A673 (cell line): ENCODE measurements at regions not wholly inside any gene's neighbourhood (a gene's known extent, or its start where the extent isn't known, plus 50 kb on each side); places are given as distances from the start of the nearest gene placed in this dataset.
A peak's percentile ranks its signal among the peaks of the same experiment; 100 is the strongest.
"Not testable (repeated sequence)": the region's sequence is repeated elsewhere in the genome, so short reads cannot be mapped to it uniquely, and the experiment has no call there.

Source experiments
- BruUV-seq: library from RNA; stranded (reverse); fragments of 400-500 nt; replicated peaks from 2 replicates; lab custom pipeline; 2021; lab: Mats Ljungman, UMichigan
- CTCF ChIA-PET: fragments of 300-600 bp; sonication (Branson Sonifier 250); formaldehyde crosslinking; loops from one replicate; lab custom pipeline; 2022; ENCODE audit warnings: antibody characterized with exemption; lab: Charles Lee
- POLR2A ChIA-PET: fragments of 300-600 bp; sonication (Branson Sonifier 250); formaldehyde crosslinking; loops from one replicate; lab custom pipeline; 2022; ENCODE audit warnings: antibody characterized with exemption; ENCODE audit not compliant: low non-redundant PET; lab: Charles Lee
- DNase-seq: peaks from one replicate; pipeline ENCODE4 v3.0.0-alpha.2; 2015; ENCODE audit warnings: low spot score
- H3K27ac ChIP-seq: fragments of 200-600 bp; sonication (generic); 2 replicates; pipeline ENCODE4 v1.5.1; 2016; ENCODE audit warnings: mixed run types, low read depth, mild to moderate bottlenecking, mixed read lengths, antibody characterized with exemption, low read length; ENCODE audit not compliant: poor library complexity, severe bottlenecking
- H3K27me3 ChIP-seq: fragments of 200-600 bp; sonication (generic); replicated peaks from 2 replicates; pipeline ENCODE4 v1.6.1; 2017; ENCODE audit warnings: mixed run types, low read depth, mild to moderate bottlenecking, mixed read lengths, antibody characterized with exemption, low read length; ENCODE audit not compliant: insufficient read depth, poor library complexity
- H3K36me3 ChIP-seq: fragments of 200-600 bp; sonication (generic); 2 replicates; pipeline ENCODE4 v1.6.1; 2016; ENCODE audit warnings: mixed run types, mild to moderate bottlenecking, mixed read lengths, antibody characterized with exemption, low read length; ENCODE audit not compliant: insufficient read depth, poor library complexity, severe bottlenecking
- H3K4me1 ChIP-seq: fragments of 200-600 bp; sonication (generic); 2 replicates; pipeline ENCODE4 v1.6.1; 2017; ENCODE audit warnings: mixed run types, mild to moderate bottlenecking, mixed read lengths, antibody characterized with exemption, low read length; ENCODE audit not compliant: insufficient read depth, poor library complexity, severe bottlenecking
- H3K4me3 ChIP-seq: fragments of 200-600 bp; sonication (generic); 2 replicates; pipeline ENCODE4 v1.5.1; 2016; ENCODE audit warnings: low read depth, mixed run types, mild to moderate bottlenecking, mixed read lengths, low read length; ENCODE audit not compliant: poor library complexity, severe bottlenecking
- H3K9me3 ChIP-seq: fragments of 200-600 bp; sonication (generic); 2 replicates; pipeline ENCODE4 v1.6.1; 2016; ENCODE audit warnings: mixed run types, low read depth, mild to moderate bottlenecking, mixed read lengths, antibody characterized with exemption, low read length; ENCODE audit not compliant: poor library complexity, severe bottlenecking
- EZH2 ChIP-seq: fragments of 200-600 bp; sonication (generic); IDR thresholded peaks from 2 replicates; pipeline ENCODE4 v1.6.1; 2017; ENCODE audit warnings: borderline replicate concordance, low read depth, mild to moderate bottlenecking, mixed read lengths, antibody characterized with exemption, low read length; ENCODE audit not compliant: poor library complexity, severe bottlenecking
- intact Hi-C: fragments of 100-400 bp; cut with micrococcal nuclease; formaldehyde crosslinking; loops from one replicate; pipeline ENCODE4 v1.10.0; 2022; ENCODE audit not compliant: unreplicated experiment
- TF ChIP-seq, protein P1 (sequence below): fragments of 300-800, 200-600 bp; sonication (generic); conservative IDR thresholded peaks from 2 replicates; pipeline ENCODE4 v1.5.1; 2017; ENCODE audit warnings: low read depth, mild to moderate bottlenecking, antibody characterized with exemption, low read length, moderate library complexity, mixed read lengths

DNA sequence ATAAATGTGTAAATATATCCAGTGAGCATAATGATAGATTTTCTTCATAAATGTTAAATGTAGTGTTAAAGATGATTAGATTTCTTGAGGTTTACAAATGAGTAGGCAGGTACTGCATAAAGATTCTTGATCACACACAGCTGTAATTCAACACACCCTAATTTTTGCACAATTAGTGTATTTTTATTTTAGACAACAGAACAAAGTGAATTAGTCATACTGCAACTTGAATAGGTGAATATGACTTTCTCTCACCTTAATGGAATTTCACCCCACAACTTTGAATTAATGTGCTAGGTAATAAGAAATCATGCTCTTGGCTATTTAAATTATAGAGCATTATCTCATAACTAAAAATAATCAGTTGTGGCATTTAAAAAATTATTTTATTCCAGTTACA is 795.7 kb upstream of the ACO1 start:
- H3K9me3 ChIP-seq = no peaks in the 10 kb centered on the region
- BruUV-seq = no TSS peak
- no peak overlapping the region for H3K27ac ChIP-seq
- no peak for DNase-seq
- H3K27me3 ChIP-seq = no peaks in the 10 kb centered on the region
- H3K36me3 ChIP-seq = no peaks in the 10 kb centered on the region
- TF ChIP-seq, protein P1, sequence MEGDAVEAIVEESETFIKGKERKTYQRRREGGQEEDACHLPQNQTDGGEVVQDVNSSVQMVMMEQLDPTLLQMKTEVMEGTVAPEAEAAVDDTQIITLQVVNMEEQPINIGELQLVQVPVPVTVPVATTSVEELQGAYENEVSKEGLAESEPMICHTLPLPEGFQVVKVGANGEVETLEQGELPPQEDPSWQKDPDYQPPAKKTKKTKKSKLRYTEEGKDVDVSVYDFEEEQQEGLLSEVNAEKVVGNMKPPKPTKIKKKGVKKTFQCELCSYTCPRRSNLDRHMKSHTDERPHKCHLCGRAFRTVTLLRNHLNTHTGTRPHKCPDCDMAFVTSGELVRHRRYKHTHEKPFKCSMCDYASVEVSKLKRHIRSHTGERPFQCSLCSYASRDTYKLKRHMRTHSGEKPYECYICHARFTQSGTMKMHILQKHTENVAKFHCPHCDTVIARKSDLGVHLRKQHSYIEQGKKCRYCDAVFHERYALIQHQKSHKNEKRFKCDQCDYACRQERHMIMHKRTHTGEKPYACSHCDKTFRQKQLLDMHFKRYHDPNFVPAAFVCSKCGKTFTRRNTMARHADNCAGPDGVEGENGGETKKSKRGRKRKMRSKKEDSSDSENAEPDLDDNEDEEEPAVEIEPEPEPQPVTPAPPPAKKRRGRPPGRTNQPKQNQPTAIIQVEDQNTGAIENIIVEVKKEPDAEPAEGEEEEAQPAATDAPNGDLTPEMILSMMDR = no peak
- TF ChIP-seq EZH2 = no peak
- intact Hi-C loops = no loop called here
- no peaks in the 10 kb centered on the region for H3K4me1 ChIP-seq
- ChIA-PET CTCF (no interaction called here), POLR2A (no interaction called here)
- H3K4me3 ChIP-seq = no peak overlapping the region

DNA sequence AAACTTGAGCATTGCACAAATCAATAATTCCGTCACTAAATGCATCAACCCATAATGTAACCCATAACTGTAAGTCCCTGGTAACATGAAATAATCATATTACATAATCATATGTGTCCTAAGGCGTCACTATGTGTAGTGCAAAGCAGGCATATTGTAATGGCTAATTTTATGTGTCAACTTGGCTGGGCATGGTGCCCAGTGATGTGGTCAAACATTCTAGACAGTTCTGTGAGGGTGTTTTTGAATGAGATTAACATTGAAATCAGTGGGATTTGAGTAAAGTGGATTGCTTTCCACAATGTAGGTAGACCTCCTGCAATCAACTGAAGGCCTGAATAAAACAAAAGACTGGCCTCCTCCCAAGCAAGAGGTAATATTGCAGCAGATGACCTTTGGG is 794.4 kb upstream of the ACO1 start:
- intact Hi-C loops = no loop called here
- Histone ChIP-seq H3K9me3 (no peaks in the 10 kb centered on the region), H3K27ac (no peak overlapping the region), H3K27me3 (no peaks in the 10 kb centered on the region), H3K4me1 (no peaks in the 10 kb centered on the region), H3K4me3 (no peak overlapping the region), H3K36me3 (no peaks in the 10 kb centered on the region)
- POLR2A ChIA-PET = no interaction called here
- CTCF ChIA-PET = no interaction called here
- TF ChIP-seq, protein P1 = no peak
- no peak for TF ChIP-seq EZH2
- no peak for DNase-seq
- BruUV-seq = no TSS peak

DNA sequence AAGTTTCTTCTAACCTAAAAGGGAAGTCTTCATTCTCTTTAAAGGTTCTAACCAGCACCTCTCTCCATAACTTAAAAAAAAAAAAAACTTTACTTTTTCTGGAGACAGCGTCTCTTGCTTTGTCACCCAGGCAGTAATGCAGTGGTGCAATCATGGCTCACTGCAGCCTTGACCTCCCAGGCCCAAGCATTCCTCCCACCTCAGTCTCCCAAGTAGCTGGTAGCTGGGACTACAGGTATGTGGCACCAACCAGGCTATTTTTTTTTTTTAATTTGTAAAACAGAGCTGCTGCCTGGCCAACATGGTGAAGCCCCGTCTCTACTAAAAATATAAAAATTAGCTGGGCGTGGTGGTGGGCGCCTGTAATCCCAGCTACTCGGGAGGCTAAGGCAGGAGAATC is 787.4 kb upstream of the ACO1 start:
- intact Hi-C loops, H3K4me1 ChIP-seq, H3K9me3 ChIP-seq, H3K4me3 ChIP-seq, BruUV-seq, CTCF ChIA-PET, H3K27ac ChIP-seq, H3K27me3 ChIP-seq, H3K36me3 ChIP-seq, POLR2A ChIA-PET, DNase-seq: not testable (repeated sequence)

DNA sequence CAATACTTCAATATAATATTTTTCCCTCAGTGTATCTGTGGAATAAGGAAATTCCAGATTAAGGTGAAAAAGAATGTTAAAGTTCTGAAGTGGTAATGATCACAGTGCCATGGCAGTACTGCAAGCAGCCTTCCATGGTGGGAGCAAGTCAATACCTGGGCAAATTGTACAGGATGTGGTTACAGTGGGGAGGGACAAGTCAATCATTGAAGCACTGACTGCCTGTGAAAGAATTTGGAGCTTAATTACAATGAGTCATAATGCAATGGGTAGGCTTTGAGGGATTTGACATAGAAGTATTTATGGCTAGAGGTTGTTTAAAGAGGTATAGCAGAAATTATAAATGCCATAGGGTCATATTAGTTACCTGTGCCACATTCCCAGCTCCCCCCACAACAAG is 786.5 kb upstream of the ACO1 start:
- intact Hi-C loops = no loop called here
- TF ChIP-seq EZH2 = no peak
- TF ChIP-seq, protein P1 = no peak
- no peaks in the 10 kb centered on the region for H3K4me1 ChIP-seq
- H3K4me3 ChIP-seq = no peak overlapping the region
- no TSS peak for BruUV-seq
- no peaks in the 10 kb centered on the region for H3K36me3 ChIP-seq
- no peaks in the 10 kb centered on the region for H3K27me3 ChIP-seq
- peak; percentile 39 for DNase-seq
- ChIA-PET CTCF (no interaction called here), POLR2A (no interaction called here)
- H3K9me3 ChIP-seq = no peaks in the 10 kb centered on the region
- H3K27ac ChIP-seq = no peak overlapping the region
